GM19023 (cell line): ENCODE measurements at regions not wholly inside any gene's neighbourhood (a gene's known extent, or its start where the extent isn't known, plus 50 kb on each side); places are given as distances from the start of the nearest gene placed in this dataset.
"Not testable (repeated sequence)": the region's sequence is repeated elsewhere in the genome, so short reads cannot be mapped to it uniquely, and the experiment has no call there.

Experiments used
- ATAC-seq: cut with Tn5 transposase; IDR thresholded peaks from one replicate; pipeline ENCODE4 v1.9.1; 2021; ENCODE audit warnings: mild to moderate bottlenecking, moderate library complexity; ENCODE audit not compliant: unreplicated experiment

- ATAC-seq = peak; percentile 23
Measured at GRCh38 chr6:27593200-27593818, 120.4 kb upstream of the ZNF184 start.

DNA sequence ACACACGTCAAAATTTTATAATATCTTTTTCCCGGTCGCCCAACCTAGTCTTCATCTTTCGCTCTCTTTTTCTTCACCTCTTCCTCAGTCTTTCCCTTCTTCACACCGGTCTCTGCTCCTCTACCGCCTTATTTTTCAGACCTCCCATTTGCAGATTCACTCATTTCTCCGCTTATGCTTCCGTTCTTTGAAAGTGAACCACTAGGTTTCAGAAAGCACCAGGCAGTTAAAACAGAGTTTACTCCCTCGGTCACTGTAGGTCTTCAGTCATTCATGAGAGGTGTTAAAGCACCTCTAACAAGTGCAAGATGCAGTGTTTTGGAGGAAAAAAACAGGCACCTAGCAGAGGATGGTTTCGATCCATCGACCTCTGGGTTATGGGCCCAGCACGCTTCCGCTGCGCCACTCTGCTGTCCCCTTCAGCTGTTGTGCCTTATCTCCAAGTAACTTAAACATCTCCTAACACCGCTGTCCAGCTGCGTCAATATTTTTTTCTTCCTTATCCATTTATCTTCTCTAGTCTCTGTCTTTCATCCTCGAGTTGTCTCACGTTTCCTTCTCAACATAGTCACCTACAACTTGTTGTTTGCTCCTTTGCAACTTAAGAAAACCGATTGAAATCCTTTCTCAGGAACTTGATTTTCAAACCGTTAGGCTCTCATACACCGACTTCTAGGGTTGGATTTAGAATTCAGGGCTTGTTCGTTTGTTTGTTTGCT, 119.7 kb upstream of the ZNF184 start:
- ATAC-seq = peak; percentile 92

GRCh38 chr6:27591699-27592480, 119.0 kb upstream of the ZNF184 start:
- no peak for ATAC-seq

DNA sequence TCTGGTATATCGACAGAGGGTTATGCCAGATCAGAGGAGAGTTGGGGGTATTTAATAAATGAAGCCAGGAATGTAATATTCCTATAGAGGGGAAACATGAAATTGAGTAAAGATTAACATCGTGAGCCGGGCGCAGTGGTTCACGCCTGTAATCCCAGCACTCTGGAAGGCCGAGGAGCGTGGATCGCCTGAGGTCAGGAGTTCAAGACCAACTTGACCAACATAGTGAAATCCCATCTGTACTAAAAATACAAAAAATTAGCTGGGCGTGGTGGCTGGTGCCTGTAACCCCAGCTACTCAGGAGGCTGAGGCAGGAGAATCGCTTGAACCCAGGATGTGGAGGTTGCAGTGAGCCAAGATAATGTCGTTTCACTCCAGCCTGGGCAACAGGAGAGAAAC, 112.4 kb upstream of the ZNF184 start:
- ATAC-seq = not testable (repeated sequence)

DNA sequence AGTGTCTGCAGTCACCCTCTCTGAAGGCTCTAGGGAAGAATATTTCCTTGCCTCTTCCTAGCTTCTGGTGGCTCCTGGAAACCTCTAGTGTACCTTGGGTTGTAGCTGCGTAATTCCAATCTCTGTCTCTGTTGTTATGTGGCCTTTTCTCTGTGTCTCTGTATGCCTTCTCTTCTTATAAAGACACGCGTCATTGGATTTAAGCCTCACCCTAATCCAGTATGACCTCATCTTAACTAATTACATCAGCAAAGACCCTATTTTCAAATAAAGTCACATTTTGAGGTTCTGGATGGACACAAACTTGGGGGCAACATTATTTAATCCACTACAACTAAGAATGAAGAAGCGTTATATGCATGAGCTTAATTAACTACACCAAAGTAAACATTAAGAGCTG, 111.4 kb upstream of the ZNF184 start:
- no peak for ATAC-seq

DNA sequence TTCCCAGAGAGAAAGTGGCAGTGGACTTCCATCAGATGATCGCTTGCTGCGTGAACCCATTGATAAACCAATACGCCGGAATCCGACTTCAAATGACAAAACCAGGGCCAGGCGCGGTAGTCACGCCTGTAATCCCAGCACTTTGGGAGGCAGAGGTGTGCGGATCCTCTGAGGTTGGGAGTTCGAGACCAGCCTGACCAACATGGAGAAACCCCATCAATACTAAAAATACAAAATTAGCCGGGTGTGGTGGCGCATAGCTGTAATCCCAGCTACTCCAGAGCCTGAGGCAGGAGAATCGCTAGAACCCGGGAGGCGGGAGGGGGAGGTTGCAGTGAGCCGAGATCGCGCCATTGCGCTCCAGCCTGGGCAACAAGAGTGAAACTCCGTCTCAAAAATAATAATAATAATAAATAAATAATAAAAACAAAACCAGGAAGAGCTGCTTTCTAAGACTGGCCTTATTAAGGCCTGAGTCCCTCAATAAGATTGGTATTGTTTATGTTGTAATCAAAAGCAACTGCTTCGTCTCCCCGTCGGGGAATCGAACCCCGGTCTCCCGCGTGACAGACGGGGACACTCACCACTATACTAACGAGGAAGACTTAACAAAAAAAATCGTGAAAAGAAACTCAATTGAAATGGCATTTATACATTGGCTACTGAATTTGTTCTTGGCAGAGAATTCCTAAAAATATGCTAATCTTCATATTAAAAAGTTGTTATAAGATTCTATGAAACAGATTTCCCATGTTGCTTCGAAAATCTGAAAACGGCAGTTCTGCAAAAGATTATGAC, 110.2 kb upstream of the ZNF184 start:
- no peak for ATAC-seq

DNA sequence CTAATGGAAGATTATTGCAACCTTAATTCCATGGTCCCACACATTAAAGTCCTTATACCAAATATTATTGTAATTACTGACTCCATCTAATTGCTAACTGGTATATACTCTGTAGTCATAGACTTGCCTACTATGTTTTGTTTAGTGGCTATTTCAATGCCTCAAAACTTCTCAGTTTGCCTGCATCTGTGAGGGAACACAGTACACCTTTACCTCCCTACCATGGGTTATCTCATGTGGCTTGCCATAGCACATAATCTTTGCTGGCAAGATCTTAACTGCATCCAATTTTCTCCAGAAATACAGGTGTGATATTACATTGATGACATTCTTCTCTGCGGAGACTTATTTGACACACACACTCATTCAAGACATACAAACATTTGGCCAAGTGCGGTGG, 107.1 kb upstream of the ZNF184 start:
- ATAC-seq = no peak

DNA sequence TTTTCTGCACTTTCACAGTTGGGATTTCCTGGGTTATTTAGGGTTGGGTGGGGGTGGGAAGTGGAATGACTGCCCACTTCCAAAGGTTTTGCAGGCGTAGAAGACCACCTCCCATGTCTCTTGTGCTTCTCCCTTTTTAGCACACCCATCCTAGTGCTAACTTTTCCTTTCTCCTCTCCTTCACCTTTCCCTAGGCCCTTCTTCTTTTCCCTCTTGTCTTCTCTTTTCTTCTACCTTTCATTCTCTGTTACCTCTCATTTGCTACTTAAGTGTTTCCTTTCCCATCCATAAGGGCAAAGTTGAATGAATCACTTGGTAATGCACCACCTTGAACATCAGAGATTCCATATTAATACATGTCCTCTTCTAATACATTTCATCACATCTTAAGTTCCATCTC, 105.0 kb upstream of the ZNF184 start:
- ATAC-seq = no peak

DNA sequence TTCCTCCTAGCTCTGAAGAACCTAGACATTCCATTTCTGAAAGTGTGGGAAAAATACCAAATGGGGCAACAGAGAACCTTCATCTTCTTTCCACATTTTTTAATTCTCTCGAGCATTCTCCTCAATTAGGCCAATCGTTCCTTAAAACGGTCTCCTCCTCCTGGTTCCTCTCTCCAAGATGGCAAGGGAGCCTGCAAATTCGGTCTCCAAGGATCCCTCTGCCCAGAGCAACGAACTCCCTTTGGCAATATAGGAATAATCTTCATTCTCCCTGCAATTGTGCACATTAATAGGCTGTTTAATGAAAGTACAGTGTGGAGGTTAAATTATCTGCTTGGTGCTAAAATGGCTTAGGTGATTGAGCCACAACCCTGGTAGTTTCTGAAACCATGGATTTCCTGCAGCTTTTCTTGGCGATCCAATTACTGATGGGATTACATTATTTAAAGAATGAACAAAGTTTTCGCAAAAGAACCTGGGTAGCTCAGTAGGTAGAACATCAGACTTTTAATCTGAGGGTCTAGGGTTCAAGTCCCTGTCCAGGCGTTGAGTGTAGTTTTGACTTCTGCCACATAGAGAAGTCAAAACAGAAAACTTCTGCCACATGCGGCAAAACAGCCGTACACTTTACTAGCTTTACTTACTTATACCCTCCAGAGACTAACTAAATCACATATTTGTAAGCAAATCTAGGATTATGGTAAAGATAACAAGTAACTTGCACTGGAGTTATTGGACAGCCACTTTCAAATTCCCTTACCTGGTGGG, 102.9 kb upstream of the ZNF184 start:
- no peak for ATAC-seq

DNA sequence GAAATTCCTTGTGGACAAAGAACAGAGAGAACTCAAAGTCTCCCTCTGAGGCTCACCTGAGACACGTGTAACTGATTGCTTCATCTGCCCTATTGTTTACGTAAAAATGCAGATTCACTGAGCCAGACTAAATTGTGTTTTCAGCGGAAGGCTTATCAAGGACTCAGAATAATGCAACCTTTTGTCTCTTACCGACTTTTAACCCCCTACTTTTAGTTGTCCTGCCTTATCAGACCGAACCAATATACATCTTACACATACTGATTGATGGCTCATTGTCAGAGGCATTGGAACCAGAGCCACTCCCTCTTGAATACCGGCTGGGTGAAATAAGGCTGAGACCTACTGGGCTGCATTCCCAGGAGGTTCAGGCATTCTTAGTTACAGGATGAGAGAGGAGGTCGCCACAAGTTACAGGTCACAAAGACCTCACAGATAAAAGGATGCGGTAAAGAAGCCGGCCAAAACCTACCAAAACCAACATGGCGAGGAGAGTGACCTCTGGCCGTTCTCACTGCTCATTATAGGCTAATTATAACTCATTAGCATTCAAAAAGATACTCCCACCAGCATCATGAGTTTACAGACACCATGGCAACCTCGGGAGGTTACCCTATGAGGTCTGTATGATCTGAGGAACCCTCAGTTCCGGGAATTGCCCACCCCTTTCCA, 95.5 kb upstream of the ZNF184 start:
- no peak for ATAC-seq

DNA sequence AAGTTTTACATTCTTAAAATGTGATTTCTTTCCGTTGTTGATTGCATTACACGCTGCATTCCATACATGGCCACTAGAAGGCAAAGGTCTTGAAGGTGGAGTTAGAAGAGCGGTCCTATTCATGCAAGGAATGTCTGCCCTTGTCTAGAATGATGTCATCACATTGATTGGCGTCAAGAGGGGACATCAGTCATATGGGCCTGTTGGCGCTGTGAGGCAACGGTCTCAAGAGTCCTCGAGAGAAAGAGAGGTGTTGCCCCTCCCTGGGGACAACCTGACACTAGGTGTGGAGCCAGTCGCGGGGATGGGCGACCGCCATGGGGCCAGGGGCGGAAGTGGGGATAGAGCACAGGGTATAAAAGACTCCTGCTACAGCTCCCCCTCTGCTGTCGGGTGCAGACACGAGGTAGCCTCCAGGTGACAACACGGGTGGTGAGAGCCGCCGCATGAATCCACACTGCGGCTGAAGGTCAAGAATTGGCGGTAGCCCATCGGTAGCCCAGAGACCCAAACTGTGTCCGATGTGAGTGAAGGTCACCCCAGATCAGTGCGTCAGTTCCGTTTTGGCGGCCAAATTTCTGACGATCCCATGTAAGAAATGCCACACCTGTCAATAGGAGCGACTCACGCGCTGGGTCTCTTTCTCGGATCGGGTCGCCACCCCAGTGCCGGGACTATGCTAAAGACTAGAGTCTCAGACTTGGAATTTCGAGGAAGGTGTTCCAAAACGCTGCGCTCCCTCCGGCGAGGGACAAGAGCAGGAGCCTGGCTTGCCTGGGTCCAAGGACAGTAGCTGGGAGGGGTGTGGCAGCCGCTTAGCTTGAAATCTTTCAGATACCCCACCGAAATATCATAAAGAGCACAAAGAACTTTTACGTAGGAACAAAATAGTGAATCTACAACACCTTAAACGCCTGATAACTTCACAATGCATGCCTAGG, 93.2 kb upstream of the ZNF184 start:
- no peak for ATAC-seq

DNA sequence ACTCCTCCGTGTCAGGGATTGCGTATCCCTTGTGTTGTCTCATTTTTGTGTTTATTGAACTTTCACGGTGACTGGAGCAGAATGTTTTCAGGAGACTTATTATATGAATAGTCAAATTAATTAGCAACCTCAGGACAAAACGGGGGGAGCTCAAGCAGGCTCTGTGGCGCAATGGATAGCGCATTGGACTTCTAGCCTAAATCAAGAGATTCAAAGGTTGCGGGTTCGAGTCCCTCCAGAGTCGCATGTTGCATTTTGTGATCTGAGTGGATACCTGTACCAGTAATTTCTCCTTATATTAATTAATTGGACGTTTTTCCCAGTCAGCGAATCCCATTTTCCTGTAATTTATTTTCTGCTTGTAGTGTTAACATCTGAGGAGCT, 89.1 kb upstream of the ZNF184 start:
- ATAC-seq = no peak

DNA sequence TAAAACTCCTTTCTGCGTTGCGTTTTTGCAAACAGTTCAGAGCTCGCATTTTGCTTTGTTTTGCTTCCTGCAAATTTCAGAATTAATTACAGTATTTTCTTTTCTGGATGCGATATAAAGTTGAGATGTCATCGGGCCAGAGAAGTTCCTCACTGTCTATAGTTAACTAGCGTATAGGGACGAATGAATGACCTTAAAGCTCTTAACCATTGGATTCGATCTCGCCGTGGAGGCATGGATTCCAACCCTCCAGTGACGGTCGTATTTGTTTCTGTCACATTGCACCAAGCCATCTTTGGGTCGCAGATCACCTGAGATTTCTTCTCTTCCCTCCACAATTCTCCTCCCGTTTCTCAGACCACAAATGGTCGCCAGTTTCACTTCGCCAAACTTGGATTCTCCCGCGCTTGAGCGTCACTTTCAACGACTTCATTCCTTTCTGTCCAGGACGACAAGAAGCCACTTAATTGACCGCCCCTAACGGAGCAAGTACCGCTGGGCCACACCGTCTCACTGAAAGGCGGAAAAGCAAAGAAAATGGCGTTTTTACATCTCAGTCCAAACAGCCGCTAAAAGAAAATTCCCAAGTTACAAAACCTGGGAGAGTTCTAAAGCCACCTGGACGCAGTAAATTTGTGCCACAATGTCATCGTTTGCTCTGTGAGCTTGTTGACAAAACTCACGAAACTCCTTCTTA, 85.3 kb upstream of the ZNF184 start:
- no peak for ATAC-seq

DNA sequence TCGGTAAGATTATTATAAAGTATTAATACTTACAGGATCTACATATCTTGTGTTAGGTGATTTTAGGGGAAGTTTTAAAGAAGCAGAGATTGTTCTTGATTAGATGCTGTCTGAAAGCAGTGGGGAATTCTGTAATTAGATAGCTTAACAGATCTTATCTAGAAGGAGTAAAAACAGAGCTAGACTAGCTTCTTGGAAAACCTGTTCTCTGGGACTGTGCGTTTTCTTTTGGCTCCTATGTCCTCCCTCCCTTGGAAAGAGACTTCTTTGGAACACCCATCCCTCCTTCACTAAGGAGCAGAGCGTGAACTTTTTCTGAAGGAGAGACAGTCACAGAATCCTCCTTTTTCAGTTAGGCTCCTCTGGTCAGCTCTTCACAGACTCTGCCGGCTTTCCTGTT, 83.5 kb upstream of the ZNF184 start:
- ATAC-seq = no peak

DNA sequence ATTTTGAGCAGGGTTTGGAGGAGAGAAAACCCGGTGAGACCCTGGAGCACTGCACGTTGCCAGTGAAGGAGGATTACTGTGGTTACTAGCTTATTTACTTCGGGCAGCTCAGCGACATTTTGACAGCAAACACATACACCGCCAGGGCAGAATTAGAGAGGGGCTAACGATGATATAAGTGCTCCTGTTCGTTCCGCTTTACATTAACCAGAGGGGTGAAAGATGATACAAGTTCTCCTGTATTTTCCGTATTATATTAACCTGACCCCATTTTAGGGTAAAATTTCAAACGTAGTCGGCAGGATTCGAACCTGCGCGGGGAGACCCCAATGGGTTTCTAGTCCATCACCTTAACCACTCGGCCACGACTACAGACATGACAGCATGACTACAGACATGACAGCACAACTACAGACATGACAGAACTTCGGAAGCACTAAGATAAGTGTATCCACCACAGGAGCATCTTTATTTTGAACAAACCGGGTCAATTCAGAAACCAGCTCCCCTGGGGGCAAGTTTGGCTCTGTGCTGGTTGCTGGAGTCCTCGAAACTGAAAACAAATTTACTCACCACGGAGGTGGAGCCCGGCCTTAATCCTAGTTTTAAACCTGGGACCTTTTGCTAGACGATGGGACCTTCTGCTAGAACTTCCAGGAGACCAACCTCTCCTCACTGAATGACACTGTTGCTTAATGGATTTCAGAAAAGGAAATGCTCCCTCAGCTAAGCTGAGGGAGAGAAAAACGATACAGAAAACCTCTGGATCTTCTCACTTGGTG, 80.4 kb upstream of the ZNF184 start:
- no peak for ATAC-seq

GRCh38 chr6:27551607-27552006, 78.7 kb upstream of the ZNF184 start:
- no peak for ATAC-seq

GRCh38 chr6:27550692-27551091, 77.8 kb upstream of the ZNF184 start:
- ATAC-seq = no peak

GRCh38 chr6:27549241-27549598, 76.3 kb upstream of the ZNF184 start:
- not testable (repeated sequence) for ATAC-seq
